ENCODE measurements at regions not wholly inside any gene's neighbourhood (a gene's known extent, or its start where the extent isn't known, plus 50 kb on each side); places are given as distances from the start of the nearest gene placed in this dataset.

DNA sequence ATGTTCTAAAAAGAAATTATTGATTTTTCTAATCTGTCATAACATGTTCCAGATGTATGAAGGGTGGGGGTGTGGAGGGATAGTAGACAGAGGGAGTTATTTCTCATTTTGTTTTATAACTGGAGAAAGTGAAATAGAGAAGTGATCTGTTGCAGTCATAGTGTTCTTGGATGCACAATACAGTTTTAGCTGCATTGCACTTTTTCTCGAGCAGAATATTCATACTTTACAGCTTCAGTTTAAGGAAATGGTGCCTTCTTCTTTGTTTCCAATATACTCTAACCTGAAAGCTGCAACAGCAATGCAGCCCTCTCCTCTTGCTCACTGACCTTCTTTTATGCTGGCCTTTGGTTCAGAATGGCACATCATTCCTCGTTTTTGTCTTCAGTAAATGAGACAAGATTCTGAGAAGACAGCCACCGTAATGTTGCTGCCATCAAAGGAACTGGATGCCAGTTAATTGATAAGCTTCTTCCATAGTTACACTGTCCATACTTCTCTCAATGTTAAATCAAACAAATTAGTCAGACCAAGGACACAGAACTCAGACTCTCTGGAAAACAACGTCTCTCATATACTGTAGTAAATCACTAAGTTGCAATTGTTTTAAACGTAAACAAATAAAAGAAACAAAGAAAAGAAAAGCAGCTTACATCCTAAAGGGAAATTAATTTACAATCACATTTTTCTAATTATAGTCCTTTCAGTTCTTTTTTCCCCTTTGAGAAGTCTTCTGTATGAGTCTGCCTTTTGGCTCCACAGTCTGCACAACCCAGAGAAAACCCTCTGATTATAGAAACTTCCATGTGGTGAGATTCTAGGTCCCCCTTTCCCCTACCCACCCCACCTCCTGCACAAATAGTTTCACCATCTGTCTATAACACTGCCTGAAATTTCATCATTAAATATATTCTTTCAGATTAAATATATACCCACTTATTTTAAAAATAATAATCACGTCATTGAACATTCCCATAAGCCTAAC, 97.4 kb upstream of the UGP2 start:
- TF ChIP-seq POLR2A (IDR thresholded peaks at IDR 0.05; ENCODE audit: low read depth, low read length) (no peak), TAF1 (IDR thresholded peaks at IDR 0.05; ENCODE audit: low read depth, low read length) (no peak)

Measured in GM12891 (cell line).